Type B pancreatic cell (in vitro differentiated cells): ENCODE measurements at regions not wholly inside any gene's neighbourhood (a gene's known extent, or its start where the extent isn't known, plus 50 kb on each side); places are given as distances from the start of the nearest gene placed in this dataset.

ENCODE experiments used
- DNase-seq: peaks from one replicate; pipeline ENCODE4 v3.0.0; 2021; ENCODE audit warnings: mixed read lengths; ENCODE audit not compliant: unreplicated experiment; ENCODE audit errors: extremely low spot score
- H3K27ac Mint-ChIP-seq: 2 replicates; pipeline ENCODE4 v1.8.0; 2021; ENCODE audit warnings: mild to moderate bottlenecking, mixed read lengths
- H3K27me3 Mint-ChIP-seq: 2 replicates; pipeline ENCODE4 v1.8.0; 2021; ENCODE audit warnings: mixed read lengths
- H3K36me3 Mint-ChIP-seq: 2 replicates; pipeline ENCODE4 v1.8.0; 2021; ENCODE audit warnings: mixed read lengths
- H3K4me1 Mint-ChIP-seq: one replicate; pipeline ENCODE4 v1.8.0; 2021; ENCODE audit warnings: mixed read lengths; ENCODE audit not compliant: unreplicated experiment
- H3K4me3 Mint-ChIP-seq: 2 replicates; pipeline ENCODE4 v1.8.0; 2021; ENCODE audit warnings: mild to moderate bottlenecking, mixed read lengths
- H3K9me3 Mint-ChIP-seq: 2 replicates; pipeline ENCODE4 v1.8.0; 2021; ENCODE audit warnings: mixed read lengths
- TF ChIP-seq, protein P1 (sequence below): fragments of 200-600 bp; sonication (generic); conservative IDR thresholded peaks from 2 replicates; pipeline ENCODE4 v1.5.0; 2021; ENCODE audit warnings: antibody characterized with exemption, mild to moderate bottlenecking

DNA sequence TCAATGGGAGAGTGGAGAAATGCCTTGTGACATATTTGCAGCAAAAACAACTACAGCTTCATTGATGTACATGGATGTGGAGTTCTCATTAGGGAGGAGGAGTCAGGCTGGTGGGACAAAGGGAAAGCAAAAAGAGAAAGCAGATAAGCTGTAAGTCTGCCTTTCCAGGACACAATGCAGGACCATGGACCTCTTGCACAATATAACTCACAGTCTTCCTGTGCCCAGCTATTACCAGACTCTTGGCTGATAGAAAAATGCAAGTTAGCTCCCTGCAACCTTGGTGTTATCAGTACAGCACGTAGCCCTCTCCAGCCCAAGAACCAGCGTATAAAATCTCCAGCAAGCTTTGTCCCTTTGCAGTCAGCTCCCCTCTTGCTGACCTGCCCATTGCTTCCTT is 232.3 kb downstream of the NFATC2 start:
- no peak for DNase-seq
- H3K4me1 Mint-ChIP-seq: peaks cover 35% of the 10 kb centered on the region
- no peaks in the 10 kb centered on the region for H3K9me3 Mint-ChIP-seq
- TF ChIP-seq, protein P1, sequence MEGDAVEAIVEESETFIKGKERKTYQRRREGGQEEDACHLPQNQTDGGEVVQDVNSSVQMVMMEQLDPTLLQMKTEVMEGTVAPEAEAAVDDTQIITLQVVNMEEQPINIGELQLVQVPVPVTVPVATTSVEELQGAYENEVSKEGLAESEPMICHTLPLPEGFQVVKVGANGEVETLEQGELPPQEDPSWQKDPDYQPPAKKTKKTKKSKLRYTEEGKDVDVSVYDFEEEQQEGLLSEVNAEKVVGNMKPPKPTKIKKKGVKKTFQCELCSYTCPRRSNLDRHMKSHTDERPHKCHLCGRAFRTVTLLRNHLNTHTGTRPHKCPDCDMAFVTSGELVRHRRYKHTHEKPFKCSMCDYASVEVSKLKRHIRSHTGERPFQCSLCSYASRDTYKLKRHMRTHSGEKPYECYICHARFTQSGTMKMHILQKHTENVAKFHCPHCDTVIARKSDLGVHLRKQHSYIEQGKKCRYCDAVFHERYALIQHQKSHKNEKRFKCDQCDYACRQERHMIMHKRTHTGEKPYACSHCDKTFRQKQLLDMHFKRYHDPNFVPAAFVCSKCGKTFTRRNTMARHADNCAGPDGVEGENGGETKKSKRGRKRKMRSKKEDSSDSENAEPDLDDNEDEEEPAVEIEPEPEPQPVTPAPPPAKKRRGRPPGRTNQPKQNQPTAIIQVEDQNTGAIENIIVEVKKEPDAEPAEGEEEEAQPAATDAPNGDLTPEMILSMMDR: no peak
- H3K36me3 Mint-ChIP-seq: no peaks in the 10 kb centered on the region
- no peak overlapping the region for H3K4me3 Mint-ChIP-seq
- H3K27me3 Mint-ChIP-seq: peaks cover 3% of the 10 kb centered on the region
- no peak overlapping the region for H3K27ac Mint-ChIP-seq

DNA sequence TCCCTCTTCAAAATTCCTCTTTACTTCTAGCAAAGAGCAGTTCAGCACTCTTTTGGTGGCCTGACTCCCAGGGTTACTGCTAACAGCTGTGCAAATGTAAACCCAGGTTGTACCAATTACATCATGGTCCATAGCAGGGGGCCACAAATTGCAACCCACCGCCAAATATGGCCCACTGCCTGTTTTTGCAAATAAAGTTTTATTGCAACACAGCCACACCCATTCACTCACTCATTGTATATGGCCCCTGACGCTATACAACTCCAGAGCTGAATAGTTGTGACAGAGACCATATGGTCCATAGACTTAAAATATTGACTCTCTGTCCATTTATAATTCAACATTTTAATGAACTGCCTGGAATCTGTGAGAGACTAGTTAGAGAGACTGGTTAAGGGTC is 233.4 kb downstream of the NFATC2 start:
- H3K27me3 Mint-ChIP-seq: peaks cover 3% of the 10 kb centered on the region
- peaks cover 37% of the 10 kb centered on the region for H3K4me1 Mint-ChIP-seq
- H3K36me3 Mint-ChIP-seq: no peaks in the 10 kb centered on the region
- DNase-seq: no peak
- TF ChIP-seq, protein P1: no peak
- no peaks in the 10 kb centered on the region for H3K9me3 Mint-ChIP-seq
- H3K4me3 Mint-ChIP-seq: no peak overlapping the region
- H3K27ac Mint-ChIP-seq: peak overlapping the region; percentile 34

DNA sequence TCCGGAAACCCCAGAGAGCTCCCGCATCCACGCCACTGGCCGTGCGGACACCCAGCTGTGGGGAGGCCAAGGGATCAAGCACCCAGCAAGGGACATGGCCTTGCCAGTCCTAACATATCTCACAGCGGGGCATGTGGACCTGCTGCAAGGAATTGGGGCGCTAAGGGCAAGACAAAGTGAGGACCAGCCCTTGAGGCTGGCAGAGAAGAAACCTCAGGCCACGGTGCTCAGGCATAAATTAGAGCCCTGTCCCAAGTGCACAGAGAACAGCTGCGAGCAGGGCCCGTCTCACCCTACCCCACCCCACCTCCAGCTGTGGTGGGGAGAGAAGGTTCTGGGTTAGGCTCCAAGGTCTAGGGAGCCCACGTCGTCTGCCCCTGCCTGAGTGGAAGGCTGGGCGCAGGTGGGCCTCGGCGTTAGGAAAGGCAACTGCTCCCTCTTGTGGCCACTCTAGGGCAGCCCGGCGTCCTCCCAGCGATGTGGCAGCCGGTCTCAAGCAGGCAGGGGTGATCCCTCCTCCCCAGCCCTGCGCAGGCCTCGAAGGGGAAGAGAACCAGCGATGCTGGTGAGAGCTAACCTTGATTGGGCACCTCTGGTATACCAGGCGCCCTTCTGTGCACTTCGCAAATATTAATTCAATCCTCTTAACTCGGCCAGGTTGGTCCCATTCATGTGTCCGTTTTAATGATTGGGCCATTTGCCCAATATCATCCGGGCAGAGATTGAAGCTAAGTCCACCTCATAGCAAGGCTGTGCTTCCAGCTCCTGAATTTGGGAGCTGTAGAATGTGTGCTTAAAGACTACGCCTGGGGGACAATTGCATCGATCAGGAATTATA is 235.8 kb downstream of the NFATC2 start:
- Mint-ChIP-seq H3K4me1 (peaks cover 32% of the 10 kb centered on the region), H3K27ac (peak overlapping the region; percentile 72), H3K9me3 (no peaks in the 10 kb centered on the region), H3K36me3 (no peaks in the 10 kb centered on the region), H3K27me3 (peaks cover 3% of the 10 kb centered on the region), H3K4me3 (no peak overlapping the region)
- DNase-seq: peak; percentile 89
- TF ChIP-seq, protein P1: peak; percentile 97

DNA sequence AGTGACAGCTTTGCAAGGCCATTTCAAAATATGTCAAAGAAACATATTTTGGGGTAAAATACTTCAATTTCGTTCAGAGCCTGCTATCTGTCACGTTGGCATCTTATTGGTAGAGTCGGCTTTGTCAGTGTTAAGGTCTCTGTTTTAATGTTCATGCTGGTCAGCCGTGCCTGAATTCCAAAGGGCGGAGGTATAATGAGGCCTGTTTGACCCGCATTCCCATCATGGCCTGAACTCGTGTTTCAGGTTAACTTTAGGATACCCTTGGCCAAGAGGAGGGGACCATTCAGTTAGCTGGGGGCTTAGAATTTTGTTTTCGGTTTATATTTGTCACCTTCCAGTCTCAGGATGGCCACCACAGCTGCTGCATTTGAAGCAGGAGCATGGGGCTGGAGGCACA is 236.4 kb downstream of the NFATC2 start:
- no peaks in the 10 kb centered on the region for H3K9me3 Mint-ChIP-seq

DNA sequence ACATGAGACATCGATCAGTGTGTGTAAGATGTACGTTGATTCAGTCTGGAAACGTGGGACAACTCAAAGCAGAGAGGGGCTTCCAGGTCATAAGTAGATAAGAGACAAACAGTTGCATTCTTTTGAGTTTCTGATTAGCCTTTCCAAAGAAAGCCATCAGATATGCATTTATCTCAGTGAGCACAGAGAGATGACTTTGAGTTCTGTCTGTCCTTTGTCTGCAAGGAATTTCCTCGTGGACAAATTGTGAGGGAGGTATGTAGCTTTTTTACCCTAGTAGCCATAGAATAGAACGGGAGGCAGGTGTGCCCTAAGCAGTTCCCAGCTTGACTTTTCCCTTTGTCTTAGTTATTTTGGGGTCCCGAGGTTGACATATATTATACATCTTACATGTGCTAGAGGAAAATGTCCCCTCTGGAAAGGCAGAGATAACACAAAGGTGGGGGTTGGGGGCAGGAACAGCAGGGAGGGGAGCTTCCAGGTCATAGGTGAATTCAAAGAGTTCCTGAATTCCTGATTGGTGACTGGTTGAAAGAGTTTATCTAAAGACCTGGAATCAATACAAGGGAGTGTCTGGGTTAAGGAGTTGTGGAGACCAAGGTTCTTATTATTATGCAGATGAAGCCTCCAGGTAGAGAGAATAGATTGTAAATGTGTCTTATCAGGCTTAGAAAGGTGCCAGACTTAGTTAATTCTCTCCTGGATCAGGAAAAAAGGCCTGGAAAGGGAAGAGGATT is 237.0 kb downstream of the NFATC2 start:
- H3K27me3 Mint-ChIP-seq: peaks cover 3% of the 10 kb centered on the region
- H3K36me3 Mint-ChIP-seq: no peaks in the 10 kb centered on the region
- peak overlapping the region; percentile 40 for H3K4me3 Mint-ChIP-seq
- peaks cover 27% of the 10 kb centered on the region for H3K4me1 Mint-ChIP-seq
- H3K9me3 Mint-ChIP-seq: no peaks in the 10 kb centered on the region
- peak overlapping the region; percentile 74 for H3K27ac Mint-ChIP-seq
- TF ChIP-seq, protein P1: no peak
- DNase-seq: no peak

More for the DNA sequence above, 236.4 kb downstream of the NFATC2 start:
- peaks cover 27% of the 10 kb centered on the region for H3K4me1 Mint-ChIP-seq
- no peaks in the 10 kb centered on the region for H3K36me3 Mint-ChIP-seq
- H3K4me3 Mint-ChIP-seq: no peak overlapping the region
- TF ChIP-seq, protein P1: no peak
- no peak for DNase-seq
- H3K27me3 Mint-ChIP-seq: peaks cover 3% of the 10 kb centered on the region
- H3K27ac Mint-ChIP-seq: no peak overlapping the region
